Fibroblast of mammary gland (primary cell): ENCODE measurements at regions not wholly inside any gene's neighbourhood (a gene's known extent, or its start where the extent isn't known, plus 50 kb on each side); places are given as distances from the start of the nearest gene placed in this dataset.
A peak's percentile ranks its signal among the peaks of the same experiment; 100 is the strongest.

Experiments
- DNase-seq: peaks from one replicate; pipeline ENCODE4 v3.0.0-alpha.2; 2010; ENCODE audit warnings: low read depth
- H3K4me3 ChIP-seq: 2 replicates; pipeline ENCODE4 v1.5.1; 2011; ENCODE audit warnings: low read depth, mild to moderate bottlenecking, low read length, moderate library complexity; ENCODE audit not compliant: control insufficient read depth
- CTCF ChIP-seq: conservative IDR thresholded peaks from 2 replicates; pipeline ENCODE4 v1.5.1; 2011; ENCODE audit warnings: low read depth, low read length, inconsistent platforms; ENCODE audit not compliant: control insufficient read depth, insufficient read depth

- no peak for TF ChIP-seq CTCF
- DNase-seq: no peak
- H3K4me3 ChIP-seq: no peak overlapping the region
These were observed 312.1 kb upstream of the PROK2 start for GRCh38 chr3:72097053-72097452.

DNA sequence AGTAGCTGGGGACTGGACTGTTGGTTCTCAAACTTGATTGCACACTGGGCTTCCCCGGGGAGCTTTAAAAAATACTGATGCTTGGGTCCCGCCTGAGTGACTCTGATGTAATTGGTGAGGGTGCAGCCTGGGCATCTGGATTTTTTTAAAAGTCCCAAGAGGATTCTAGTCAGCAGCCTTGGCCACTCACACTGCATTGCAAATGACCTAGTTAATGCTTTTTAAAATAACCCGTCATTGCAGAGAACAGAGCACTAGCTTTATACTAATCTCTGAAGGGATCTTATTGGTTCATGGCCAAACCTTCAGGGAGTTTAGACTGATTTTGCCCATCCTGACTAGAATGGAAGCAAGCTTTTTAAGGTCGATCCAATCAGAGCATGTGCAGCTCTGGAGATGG lies 310.6 kb upstream of the PROK2 start:
- DNase-seq: peak; percentile 58
- no peak overlapping the region for H3K4me3 ChIP-seq
- TF ChIP-seq CTCF: no peak

DNA sequence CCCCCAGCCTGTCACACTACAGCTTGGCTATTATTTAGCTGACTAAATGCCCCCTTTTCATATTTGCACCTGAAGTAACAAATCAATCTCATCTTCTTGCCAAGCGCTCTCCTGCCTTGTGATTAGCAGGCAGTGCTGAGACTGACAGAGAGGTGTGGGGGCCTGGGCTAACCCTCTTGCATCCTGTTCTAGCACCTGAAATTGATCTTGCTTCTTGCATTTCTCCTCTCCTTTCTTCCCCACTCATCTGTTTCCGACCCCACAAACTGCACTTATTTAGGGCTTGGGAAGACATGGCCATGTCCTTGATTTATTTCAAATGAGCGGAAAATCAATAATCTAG lies 309.0 kb upstream of the PROK2 start:
- no peak for DNase-seq
- no peak for TF ChIP-seq CTCF
- no peak overlapping the region for H3K4me3 ChIP-seq

GRCh38 chr3:72093270-72093991 lies 308.5 kb upstream of the PROK2 start:
- TF ChIP-seq CTCF: no peak
- H3K4me3 ChIP-seq: no peak overlapping the region
- no peak for DNase-seq

- no peak for TF ChIP-seq CTCF
- DNase-seq: no peak
- H3K4me3 ChIP-seq: no peak overlapping the region
These were observed 307.8 kb upstream of the PROK2 start for GRCh38 chr3:72092778-72093177.

GRCh38 chr3:72088486-72089025 lies 303.6 kb upstream of the PROK2 start:
- no peak overlapping the region for H3K4me3 ChIP-seq
- no peak for TF ChIP-seq CTCF
- no peak for DNase-seq
